Panc1 (cell line): ENCODE measurements at regions not wholly inside any gene's neighbourhood (a gene's known extent, or its start where the extent isn't known, plus 50 kb on each side); places are given as distances from the start of the nearest gene placed in this dataset.
"Not testable (repeated sequence)": the region's sequence is repeated elsewhere in the genome, so short reads cannot be mapped to it uniquely, and the experiment has no call there.

Experiments
- ATAC-seq: fragments of 200-7000 bp; cut with Tn5 transposase; 2 replicates; pipeline ENCODE4 v1.9.1; 2020; ENCODE audit warnings: mild to moderate bottlenecking, moderate library complexity
- BruUV-seq: library from RNA; stranded (reverse); fragments of 400-500 nt; replicated peaks from 2 replicates; lab custom pipeline; 2021; lab: Mats Ljungman, UMichigan
- CTCF ChIA-PET: fragments of 300-600 bp; sonication (Branson Sonifier 250); formaldehyde crosslinking; loops from one replicate; lab custom pipeline; 2022; ENCODE audit warnings: antibody characterized with exemption; lab: Charles Lee
- POLR2A ChIA-PET: fragments of 300-600 bp; sonication (Branson Sonifier 250); formaldehyde crosslinking; loops from one replicate; lab custom pipeline; 2022; ENCODE audit warnings: antibody characterized with exemption; lab: Charles Lee
- DNase-seq: peaks from one replicate; pipeline ENCODE4 v3.0.0-alpha.2; 2010; ENCODE audit warnings: low read depth, low spot score
- H3K27ac ChIP-seq: 2 replicates; pipeline ENCODE4 v1.5.1; 2011; ENCODE audit warnings: mild to moderate bottlenecking, low read length, inconsistent platforms
- H3K27me3 ChIP-seq: fragments of 200-500 bp; sonication (Bioruptor generic); 2 replicates; pipeline ENCODE4 v1.6.0; 2014; ENCODE audit warnings: low read length, inconsistent platforms; ENCODE audit not compliant: control insufficient read depth, insufficient read depth
- H3K36me3 ChIP-seq: fragments of 200-500 bp; sonication (Bioruptor generic); 2 replicates; pipeline ENCODE4 v1.5.1; 2014; ENCODE audit warnings: inconsistent platforms, mild to moderate bottlenecking, low read length, moderate library complexity; ENCODE audit not compliant: control insufficient read depth, insufficient read depth
- H3K4me1 ChIP-seq: 2 replicates; pipeline ENCODE4 v1.5.1; 2011; ENCODE audit warnings: inconsistent platforms, mild to moderate bottlenecking, low read length, moderate library complexity; ENCODE audit not compliant: control insufficient read depth, insufficient read depth
- H3K4me3 ChIP-seq, 2 experiments: 2 replicates each; pipeline ENCODE4 v1.5.1; 2011 to 2012; ENCODE audit warnings: low read depth in 2 of 2, low read length in 2 of 2, mild to moderate bottlenecking in 2 of 2, inconsistent platforms in 1 of 2, moderate library complexity in 1 of 2
- H3K9me3 ChIP-seq: fragments of 200-500 bp; sonication (Bioruptor generic); 2 replicates; pipeline ENCODE4 v1.5.1; 2014; ENCODE audit warnings: low read depth, mild to moderate bottlenecking, inconsistent platforms, low read length, moderate library complexity; ENCODE audit not compliant: control insufficient read depth, insufficient read depth
- CTCF ChIP-seq: fragments of 450-650 bp; IDR thresholded peaks from 2 replicates; pipeline ENCODE4 v1.5.1; 2017; ENCODE audit warnings: mild to moderate bottlenecking
- POLR2AphosphoS5 ChIP-seq: IDR thresholded peaks from 2 replicates; pipeline ENCODE4 v1.6.1; 2012; ENCODE audit warnings: mild to moderate bottlenecking, low read depth, low read length, moderate library complexity
- SIN3A ChIP-seq: IDR thresholded peaks from 2 replicates; pipeline ENCODE4 v1.6.1; 2012; ENCODE audit warnings: low read depth, mild to moderate bottlenecking, low read length, moderate library complexity, borderline replicate concordance; ENCODE audit not compliant: insufficient read depth
- TCF7L2 ChIP-seq: IDR thresholded peaks from 2 replicates; pipeline ENCODE4 v1.6.1; 2011; ENCODE audit warnings: mild to moderate bottlenecking, low read depth, low read length, inconsistent platforms
- in situ Hi-C: cut with HindIII; loops from 2 replicates; pipeline ENCODE4 v1.10.0; 2016; ENCODE audit warnings: low sequenced_read_pairs, low pct_unique_long_range_greater_than_20kb
- intact Hi-C: fragments of 100-400 bp; cut with micrococcal nuclease; formaldehyde crosslinking; loops from one replicate; pipeline ENCODE4 v1.10.0; 2022; ENCODE audit not compliant: unreplicated experiment
- TF ChIP-seq, protein P1 (sequence below), 2 experiments: IDR thresholded peaks; 2 replicates each; pipeline ENCODE4 v1.6.1; 2011 to 2012; ENCODE audit warnings: low read depth in 2 of 2, control low read depth in 1 of 2, low read length in 1 of 2, mild to moderate bottlenecking in 1 of 2, moderate library complexity in 1 of 2; ENCODE audit not compliant: insufficient read depth in 1 of 2

GRCh38 chr3:78091478-78092119, 1051.7 kb downstream of the ROBO2 start:
- BruUV-seq, result no TSS peak
- Histone ChIP-seq H3K27ac (no peak overlapping the region), H3K36me3 (no peaks in the 10 kb centered on the region), H3K27me3 (no peaks in the 10 kb centered on the region), H3K9me3 (no peaks in the 10 kb centered on the region), H3K4me1 (no peaks in the 10 kb centered on the region), H3K4me3 (no peak overlapping the region)
- CTCF ChIA-PET, result no interaction called here
- intact Hi-C loops, result no loop called here
- TF ChIP-seq POLR2AphosphoS5, result no peak
- POLR2A ChIA-PET, result no interaction called here
- in situ Hi-C loops, result no loop called here
- ATAC-seq (no peak), DNase-seq (no peak)

DNA sequence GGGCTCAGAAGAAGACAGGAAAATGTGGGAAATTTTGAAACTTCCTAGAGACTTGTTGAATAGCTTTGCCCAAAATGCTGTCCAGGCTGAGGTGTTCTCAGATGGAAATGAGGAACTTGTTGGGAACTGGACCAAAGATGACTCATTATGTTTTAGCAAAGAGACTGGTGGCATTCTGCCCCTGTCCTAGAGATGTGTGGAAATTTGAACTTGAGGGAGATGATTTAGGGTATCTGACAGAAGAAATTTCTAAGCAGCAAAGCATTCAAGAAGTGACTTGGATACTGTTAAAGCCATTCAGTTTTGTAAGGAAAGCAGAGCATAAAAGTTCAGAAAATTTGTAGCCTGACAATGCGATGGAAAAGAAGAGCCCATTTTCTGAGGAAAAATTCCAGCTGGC, 1052.7 kb downstream of the ROBO2 start:
- DNase-seq, H3K27me3 ChIP-seq: not testable (repeated sequence)

DNA sequence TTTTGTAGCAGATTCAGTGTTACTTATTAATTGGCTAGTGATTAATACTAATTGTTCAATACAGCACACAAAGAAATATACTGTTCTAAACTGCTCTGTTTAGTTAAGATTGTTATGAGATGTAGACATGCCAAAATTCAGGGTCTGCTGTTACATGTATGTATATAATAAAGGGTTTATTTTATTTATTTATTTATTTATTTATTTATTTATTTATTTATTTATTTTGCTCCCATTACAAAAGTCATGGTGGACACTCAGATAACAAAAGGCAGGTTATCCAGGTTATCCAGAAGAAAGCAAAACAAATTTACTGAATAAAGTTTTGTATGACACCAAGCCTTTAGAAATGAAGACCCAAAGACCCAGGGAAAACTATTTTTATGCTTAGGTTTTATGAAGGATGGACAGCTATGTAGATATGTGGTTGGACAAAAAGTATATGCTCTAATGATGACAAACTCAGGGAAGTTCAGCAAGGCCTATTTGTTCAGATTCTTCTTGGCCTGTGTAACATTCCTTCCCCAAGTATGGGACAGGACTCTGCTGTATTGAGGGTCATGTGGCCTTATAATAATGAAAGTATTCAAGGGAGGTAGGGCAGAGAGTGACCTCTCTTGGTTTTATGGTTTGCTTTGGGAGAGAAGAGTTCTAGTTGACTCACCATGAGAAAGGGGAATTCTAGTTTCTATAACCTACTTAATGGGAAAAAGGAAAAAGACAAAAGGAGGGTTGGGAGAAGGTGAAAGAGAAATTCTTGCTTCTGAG, 1056.8 kb downstream of the ROBO2 start:
- H3K27me3 ChIP-seq, result no peaks in the 10 kb centered on the region
- CTCF ChIA-PET, result no interaction called here
- no peak for DNase-seq
- no peaks in the 10 kb centered on the region for H3K36me3 ChIP-seq
- no peaks in the 10 kb centered on the region for H3K9me3 ChIP-seq
- POLR2A ChIA-PET, result no interaction called here
- no peak for TF ChIP-seq TCF7L2
- TF ChIP-seq CTCF, result no peak
- TF ChIP-seq, protein P1, sequence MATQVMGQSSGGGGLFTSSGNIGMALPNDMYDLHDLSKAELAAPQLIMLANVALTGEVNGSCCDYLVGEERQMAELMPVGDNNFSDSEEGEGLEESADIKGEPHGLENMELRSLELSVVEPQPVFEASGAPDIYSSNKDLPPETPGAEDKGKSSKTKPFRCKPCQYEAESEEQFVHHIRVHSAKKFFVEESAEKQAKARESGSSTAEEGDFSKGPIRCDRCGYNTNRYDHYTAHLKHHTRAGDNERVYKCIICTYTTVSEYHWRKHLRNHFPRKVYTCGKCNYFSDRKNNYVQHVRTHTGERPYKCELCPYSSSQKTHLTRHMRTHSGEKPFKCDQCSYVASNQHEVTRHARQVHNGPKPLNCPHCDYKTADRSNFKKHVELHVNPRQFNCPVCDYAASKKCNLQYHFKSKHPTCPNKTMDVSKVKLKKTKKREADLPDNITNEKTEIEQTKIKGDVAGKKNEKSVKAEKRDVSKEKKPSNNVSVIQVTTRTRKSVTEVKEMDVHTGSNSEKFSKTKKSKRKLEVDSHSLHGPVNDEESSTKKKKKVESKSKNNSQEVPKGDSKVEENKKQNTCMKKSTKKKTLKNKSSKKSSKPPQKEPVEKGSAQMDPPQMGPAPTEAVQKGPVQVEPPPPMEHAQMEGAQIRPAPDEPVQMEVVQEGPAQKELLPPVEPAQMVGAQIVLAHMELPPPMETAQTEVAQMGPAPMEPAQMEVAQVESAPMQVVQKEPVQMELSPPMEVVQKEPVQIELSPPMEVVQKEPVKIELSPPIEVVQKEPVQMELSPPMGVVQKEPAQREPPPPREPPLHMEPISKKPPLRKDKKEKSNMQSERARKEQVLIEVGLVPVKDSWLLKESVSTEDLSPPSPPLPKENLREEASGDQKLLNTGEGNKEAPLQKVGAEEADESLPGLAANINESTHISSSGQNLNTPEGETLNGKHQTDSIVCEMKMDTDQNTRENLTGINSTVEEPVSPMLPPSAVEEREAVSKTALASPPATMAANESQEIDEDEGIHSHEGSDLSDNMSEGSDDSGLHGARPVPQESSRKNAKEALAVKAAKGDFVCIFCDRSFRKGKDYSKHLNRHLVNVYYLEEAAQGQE (IDR thresholded peaks at IDR 0.05; ENCODE audit: insufficient read depth in 1 of 2, low read depth in 2 of 2, low read length in 1 of 2), result no peak
- TF ChIP-seq SIN3A, result no peak
- TF ChIP-seq POLR2AphosphoS5, result no peak
- in situ Hi-C loops, result no loop called here
- no TSS peak for BruUV-seq
- no peak overlapping the region for H3K27ac ChIP-seq
- no peaks in the 10 kb centered on the region for H3K4me1 ChIP-seq
- no peak for ATAC-seq
- intact Hi-C loops, result no loop called here
- no peak overlapping the region for H3K4me3 ChIP-seq

More for the DNA sequence above, 1052.7 kb downstream of the ROBO2 start:
- in situ Hi-C loops, H3K36me3 ChIP-seq, POLR2A ChIA-PET, H3K4me1 ChIP-seq, ATAC-seq, CTCF ChIA-PET, H3K4me3 ChIP-seq, intact Hi-C loops, H3K27ac ChIP-seq, H3K9me3 ChIP-seq, BruUV-seq: not testable (repeated sequence)
